ENCODE measurements at regions not wholly inside any gene's neighbourhood (a gene's known extent, or its start where the extent isn't known, plus 50 kb on each side); places are given as distances from the start of the nearest gene placed in this dataset.

DNA sequence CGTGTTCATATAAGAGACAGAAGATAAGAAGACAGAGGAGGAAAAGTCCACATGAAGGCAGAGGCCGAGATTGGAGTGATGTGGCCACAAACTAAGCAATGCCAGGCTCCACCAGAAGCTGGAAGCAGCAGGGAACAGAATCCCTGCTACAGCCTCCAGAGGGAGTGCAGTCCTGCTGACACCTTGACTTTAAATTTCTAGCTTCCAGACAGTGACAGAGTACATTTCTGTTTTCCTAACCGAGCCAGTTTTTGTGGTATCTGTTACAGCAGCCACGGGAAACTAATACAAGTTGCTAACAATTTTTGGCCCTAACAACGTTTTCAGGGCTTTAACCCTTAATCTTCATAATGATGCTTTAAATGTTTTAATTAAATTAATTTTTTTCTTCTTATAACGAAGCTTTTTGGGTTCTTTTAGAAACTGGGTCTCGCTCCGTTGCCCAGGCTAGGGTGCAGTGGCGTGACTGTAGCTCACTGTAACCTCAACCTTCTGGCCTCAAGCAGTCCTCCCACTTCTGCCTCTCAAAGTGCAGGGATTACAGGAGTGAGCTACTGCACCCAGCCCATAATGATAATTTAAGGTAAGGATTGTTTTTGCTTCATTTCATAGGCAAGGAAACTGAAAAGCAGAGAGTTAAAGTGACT is 202.3 kb upstream of the PROK2 start:
- no peak for TF ChIP-seq POLR2AphosphoS5 (IDR thresholded peaks at IDR 0.05; ENCODE audit: low read depth, low read length)
- TF ChIP-seq, protein P1, sequence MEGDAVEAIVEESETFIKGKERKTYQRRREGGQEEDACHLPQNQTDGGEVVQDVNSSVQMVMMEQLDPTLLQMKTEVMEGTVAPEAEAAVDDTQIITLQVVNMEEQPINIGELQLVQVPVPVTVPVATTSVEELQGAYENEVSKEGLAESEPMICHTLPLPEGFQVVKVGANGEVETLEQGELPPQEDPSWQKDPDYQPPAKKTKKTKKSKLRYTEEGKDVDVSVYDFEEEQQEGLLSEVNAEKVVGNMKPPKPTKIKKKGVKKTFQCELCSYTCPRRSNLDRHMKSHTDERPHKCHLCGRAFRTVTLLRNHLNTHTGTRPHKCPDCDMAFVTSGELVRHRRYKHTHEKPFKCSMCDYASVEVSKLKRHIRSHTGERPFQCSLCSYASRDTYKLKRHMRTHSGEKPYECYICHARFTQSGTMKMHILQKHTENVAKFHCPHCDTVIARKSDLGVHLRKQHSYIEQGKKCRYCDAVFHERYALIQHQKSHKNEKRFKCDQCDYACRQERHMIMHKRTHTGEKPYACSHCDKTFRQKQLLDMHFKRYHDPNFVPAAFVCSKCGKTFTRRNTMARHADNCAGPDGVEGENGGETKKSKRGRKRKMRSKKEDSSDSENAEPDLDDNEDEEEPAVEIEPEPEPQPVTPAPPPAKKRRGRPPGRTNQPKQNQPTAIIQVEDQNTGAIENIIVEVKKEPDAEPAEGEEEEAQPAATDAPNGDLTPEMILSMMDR (IDR thresholded peaks at IDR 0.05) = peak; percentile 45
